22Rv1 (cell line): ENCODE measurements at regions not wholly inside any gene's neighbourhood (a gene's known extent, or its start where the extent isn't known, plus 50 kb on each side); places are given as distances from the start of the nearest gene placed in this dataset.

Experiments used
- H3K27ac ChIP-seq: fragments of 450-650 bp; 2 replicates; pipeline ENCODE4 v1.5.1; 2017
- CTCF ChIP-seq: fragments of 450-650 bp; IDR thresholded peaks from 2 replicates; pipeline ENCODE4 v1.5.1; 2017; ENCODE audit warnings: mild to moderate bottlenecking
- ZFX ChIP-seq: fragments of 450-650 bp; IDR thresholded peaks from 2 replicates; pipeline ENCODE4 v1.6.1; 2017; ENCODE audit warnings: antibody characterized with exemption, borderline replicate concordance

DNA sequence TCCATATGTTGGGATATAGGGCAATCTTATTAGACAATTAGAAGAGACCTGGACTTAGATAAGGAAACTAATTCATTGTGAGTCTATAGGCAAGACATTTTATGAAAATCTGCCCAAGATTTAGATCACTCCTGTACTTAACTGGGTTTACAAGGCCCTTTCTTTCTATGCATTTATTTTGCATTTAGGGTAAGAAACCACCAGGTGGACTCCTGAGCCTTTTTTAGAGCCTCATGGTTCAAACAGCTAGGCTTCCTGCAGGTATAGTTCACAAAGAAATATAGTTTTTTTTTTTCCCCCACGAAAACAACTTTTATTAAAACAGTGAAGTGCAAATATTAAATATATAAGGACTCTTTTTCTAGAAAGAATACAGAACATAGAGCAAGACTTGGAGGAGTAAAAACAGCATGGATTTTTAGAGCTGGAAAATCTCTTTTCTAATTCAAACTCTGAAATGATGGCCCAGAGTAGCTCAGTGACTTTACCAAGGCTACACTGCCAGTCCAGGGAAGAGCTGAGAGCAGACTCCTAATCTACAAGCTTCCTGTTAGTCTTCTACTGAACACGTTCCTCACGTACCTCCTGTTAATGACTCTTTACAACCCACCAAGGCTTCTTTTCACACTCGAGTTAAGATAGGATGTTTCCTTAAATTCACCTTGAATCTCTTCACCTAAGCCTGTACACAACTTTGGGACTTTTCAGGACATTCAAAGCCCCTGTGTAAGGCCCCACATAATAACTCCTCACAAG is 400.9 kb upstream of the ATP11B start:
- TF ChIP-seq ZFX (no peak), CTCF (no peak)
- no peak overlapping the region for H3K27ac ChIP-seq

- TF ChIP-seq ZFX (no peak), CTCF (no peak)
- H3K27ac ChIP-seq: no peak overlapping the region
These were observed 400.2 kb upstream of the ATP11B start for GRCh38 chr3:182393151-182393550.

- TF ChIP-seq ZFX: no peak
- no peak for TF ChIP-seq CTCF
- H3K27ac ChIP-seq: no peak overlapping the region
These were observed 399.4 kb upstream of the ATP11B start for GRCh38 chr3:182393830-182394367.

DNA sequence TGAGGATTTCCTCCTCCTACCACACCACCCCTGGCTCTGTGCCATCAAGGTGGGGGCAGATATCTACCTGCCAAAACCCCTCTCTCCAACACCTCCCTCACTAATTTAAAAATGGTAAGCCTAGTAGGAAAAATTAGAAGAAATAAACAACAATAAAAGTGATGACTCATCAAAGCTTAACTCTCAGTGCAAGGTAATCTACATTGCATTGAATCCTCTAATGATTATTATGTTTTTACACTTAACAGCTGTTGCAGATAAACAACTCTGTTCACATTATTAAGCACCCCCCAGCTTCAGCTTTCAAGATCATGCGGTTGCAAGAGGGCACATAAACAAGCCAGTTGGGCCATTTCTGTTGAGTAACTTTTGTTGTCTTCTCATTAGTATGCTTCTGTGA is 396.1 kb upstream of the ATP11B start:
- no peak overlapping the region for H3K27ac ChIP-seq
- no peak for TF ChIP-seq CTCF
- TF ChIP-seq ZFX: no peak

DNA sequence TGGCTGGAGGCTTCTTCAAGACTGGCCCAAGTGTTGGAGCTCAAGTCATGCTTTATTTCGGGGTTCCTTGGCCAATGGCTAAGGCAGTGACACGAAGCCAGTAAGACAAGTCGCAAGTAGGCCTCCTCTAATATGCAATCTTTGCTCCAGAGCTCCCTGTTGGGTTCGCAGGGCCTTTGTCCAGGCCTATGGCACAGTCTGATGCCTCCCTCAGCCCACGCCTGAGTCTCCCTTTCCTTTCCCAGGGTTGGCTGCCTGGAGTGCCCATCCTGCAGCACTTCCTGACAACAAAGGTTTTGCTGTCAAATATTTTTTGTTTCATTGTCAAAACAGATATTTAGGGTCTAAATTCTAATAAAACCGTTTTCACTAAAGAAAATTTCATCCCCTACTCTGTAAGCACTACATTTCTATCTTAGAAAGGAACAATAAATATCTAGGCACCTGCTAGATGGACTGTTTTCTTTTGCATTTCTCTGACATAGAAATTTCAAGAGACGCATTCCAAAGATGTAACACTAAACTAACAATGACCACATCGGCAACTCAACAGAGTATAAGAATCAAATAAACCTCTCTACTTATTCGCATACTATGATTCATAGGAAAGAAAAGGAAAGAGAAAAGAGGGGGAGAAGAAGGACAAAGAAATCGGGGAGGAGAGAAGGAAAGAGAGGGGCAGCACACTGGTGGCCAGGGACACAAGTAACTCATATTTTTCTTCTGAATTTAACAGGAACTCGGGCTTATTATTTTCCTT is 393.1 kb upstream of the ATP11B start:
- no peak for TF ChIP-seq ZFX
- TF ChIP-seq CTCF: no peak
- H3K27ac ChIP-seq: no peak overlapping the region

DNA sequence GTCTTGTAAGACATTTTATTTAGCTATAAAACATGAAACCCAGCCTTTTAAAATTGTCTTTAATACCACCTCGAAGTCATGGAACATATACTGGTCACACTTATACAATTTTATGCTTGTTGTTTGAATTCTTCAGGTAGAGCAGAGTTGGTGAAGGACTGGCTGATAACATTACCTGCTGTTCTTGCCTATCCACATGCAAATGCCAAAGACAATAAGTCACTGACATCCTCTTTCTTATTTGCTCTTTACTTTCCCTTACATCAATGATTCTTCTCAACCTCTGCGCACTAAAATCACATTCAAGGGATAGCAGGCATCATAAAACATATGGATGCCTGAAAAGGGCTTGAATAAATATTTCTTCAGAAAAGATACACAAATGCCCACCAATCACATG is 392.5 kb upstream of the ATP11B start:
- no peak for TF ChIP-seq ZFX
- H3K27ac ChIP-seq: no peak overlapping the region

DNA sequence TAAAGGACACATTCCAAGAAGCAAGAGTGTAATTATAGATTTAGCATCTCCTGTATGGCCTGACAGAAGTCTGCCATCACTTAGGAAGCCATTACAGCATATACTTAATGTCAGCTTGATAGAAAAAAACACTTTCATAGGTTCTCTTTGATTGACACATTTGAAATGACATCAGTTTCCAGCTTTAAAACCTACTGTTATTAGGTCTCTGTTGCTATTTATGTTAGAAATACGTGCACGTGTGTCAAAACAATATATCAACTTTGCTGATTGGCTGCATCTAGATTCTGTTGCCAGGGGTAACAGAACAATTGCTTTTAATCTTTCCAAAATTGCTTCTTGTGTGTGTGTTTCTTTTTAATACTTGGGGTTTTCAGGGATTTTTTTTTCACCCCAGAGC is 389.3 kb upstream of the ATP11B start:
- H3K27ac ChIP-seq: no peak overlapping the region
- TF ChIP-seq ZFX: no peak
- TF ChIP-seq CTCF: no peak
